ENCODE measurements at regions not wholly inside any gene's neighbourhood (a gene's known extent, or its start where the extent isn't known, plus 50 kb on each side); places are given as distances from the start of the nearest gene placed in this dataset.

- Histone ChIP-seq H3K4me2 (ENCODE audit: low read length) (no peak overlapping the region), H3K36me3 (ENCODE audit: control insufficient read depth in 1 of 2, insufficient read depth in 2 of 2, low read length in 2 of 2) (no peaks in the 10 kb centered on the region), H3K79me2 (ENCODE audit: insufficient read depth, low read length) (no peaks in the 10 kb centered on the region), H3K9me2 (ENCODE audit: insufficient read depth) (no peaks in the 10 kb centered on the region), H3K4me1 (ENCODE audit: control insufficient read depth in 1 of 2, insufficient read depth in 2 of 2, low read length in 2 of 2) (no peaks in the 10 kb centered on the region), H3K4me3 (replicated peaks in 1 of 2; ENCODE audit: low read depth in 1 of 2, low read length in 2 of 2) (no peak overlapping the region), H4K20me1 (ENCODE audit: insufficient read depth) (no peaks in the 10 kb centered on the region), H3K9ac (ENCODE audit: low read length) (no peak overlapping the region), H3K27ac (ENCODE audit: low read depth, low read length) (no peak overlapping the region), H3K9me3 (ENCODE audit: control insufficient read depth in 1 of 2, insufficient read depth in 1 of 2, low read depth in 1 of 2, low read length in 2 of 2) (no peaks in the 10 kb centered on the region), H2AFZ (ENCODE audit: low read depth, low read length, poor library complexity, severe bottlenecking) (no peak overlapping the region), H3K27me3 (ENCODE audit: insufficient read depth, low read length) (no peaks in the 10 kb centered on the region)
- POLR2A ChIA-PET = no interaction called here
- CTCF ChIA-PET = no interaction called here
- no peak for DNase-seq (ENCODE audit: low read depth, low spot score)
- RAD21 ChIA-PET (ENCODE audit: low non-redundant PET in 1 of 2, low total read pairs in 2 of 2, uncharacterized antibody in 2 of 2, unreplicated experiment in 2 of 2) = interaction anchor here in 1 of 2 experiments (0.7 kb wide), 1 partner anchor 191 kb away, joined by 3 read pairs; no protein-coding TSS in a partner anchor
- TF ChIP-seq TCF7L2 (IDR thresholded peaks at IDR 0.05; ENCODE audit: borderline replicate concordance, extremely low read depth, insufficient read depth, insufficient read length) (no peak), SIN3A (IDR thresholded peaks at IDR 0.05; ENCODE audit: low read depth) (no peak), FOSL1 (IDR thresholded peaks at IDR 0.05; ENCODE audit: low read depth) (no peak), JUND (IDR thresholded peaks at IDR 0.05) (no peak), CTCF (IDR thresholded peaks at IDR 0.05 in 2 of 3, conservative IDR thresholded peaks at IDR 0.05 in 1 of 3; ENCODE audit: borderline replicate concordance in 1 of 3, insufficient read depth in 1 of 3, low read depth in 2 of 3, low read length in 2 of 3) (no peak), MAX (IDR thresholded peaks at IDR 0.05) (no peak), REST (IDR thresholded peaks at IDR 0.05; ENCODE audit: low read depth) (no peak), SRF (IDR thresholded peaks at IDR 0.05; ENCODE audit: low read depth) (no peak), ATF3 (IDR thresholded peaks at IDR 0.05) (no peak), SP1 (IDR thresholded peaks at IDR 0.05; ENCODE audit: low read depth) (no peak), POLR2A (IDR thresholded peaks at IDR 0.05; ENCODE audit: borderline replicate concordance, extremely low read depth, insufficient read depth, insufficient read length) (no peak)
- BruUV-seq (replicated peaks) = no TSS peak
- intact Hi-C loops (cut with micrococcal nuclease) = no loop called here
- ATAC-seq = no peak
These were observed 107.4 kb upstream of the LARP1 start for GRCh38 chr5:154647761-154648145.
